H9 (cell line): ENCODE measurements at regions not wholly inside any gene's neighbourhood (a gene's known extent, or its start where the extent isn't known, plus 50 kb on each side); places are given as distances from the start of the nearest gene placed in this dataset.

Experiments used
- DNase-seq: peaks from one replicate; pipeline ENCODE4 v3.0.0-alpha.2; 2017
- H2AFZ ChIP-seq: one replicate; pipeline ENCODE4 v1.6.1; 2013; ENCODE audit warnings: mild to moderate bottlenecking, low read length, control low read depth, moderate library complexity
- H2AK5ac ChIP-seq: 2 replicates; pipeline ENCODE4 v1.6.1; 2013; ENCODE audit warnings: low read length, control low read depth, mixed read lengths; ENCODE audit not compliant: insufficient read length
- H2BK120ac ChIP-seq: one replicate; pipeline ENCODE4 v1.6.1; 2013; ENCODE audit warnings: low read depth, mild to moderate bottlenecking, low read length, control low read depth, inconsistent platforms; ENCODE audit not compliant: poor library complexity, severe bottlenecking
- H2BK12ac ChIP-seq: 2 replicates; pipeline ENCODE4 v1.6.1; 2013; ENCODE audit warnings: low read length, control low read depth, mixed read lengths, low read depth; ENCODE audit not compliant: insufficient read length
- H2BK15ac ChIP-seq: 2 replicates; pipeline ENCODE4 v1.6.1; 2013; ENCODE audit warnings: low read depth, low read length, control low read depth
- H2BK20ac ChIP-seq: one replicate; pipeline ENCODE4 v1.6.1; 2013; ENCODE audit warnings: low read depth, mild to moderate bottlenecking, low read length, control low read depth, inconsistent platforms; ENCODE audit not compliant: poor library complexity, severe bottlenecking
- H2BK5ac ChIP-seq: 2 replicates; pipeline ENCODE4 v1.6.1; 2013; ENCODE audit warnings: low read length, control low read depth, mixed read lengths; ENCODE audit not compliant: insufficient read length
- H3K14ac ChIP-seq: 2 replicates; pipeline ENCODE4 v1.6.1; 2013; ENCODE audit warnings: low read length, control low read depth; ENCODE audit not compliant: insufficient read depth
- H3K18ac ChIP-seq: 2 replicates; pipeline ENCODE4 v1.6.1; 2013; ENCODE audit warnings: low read depth, mild to moderate bottlenecking, mixed read lengths, low read length, control low read depth; ENCODE audit not compliant: insufficient read length
- H3K23ac ChIP-seq: 2 replicates; pipeline ENCODE4 v1.6.1; 2013; ENCODE audit warnings: low read length, control low read depth, mixed read lengths, low read depth; ENCODE audit not compliant: insufficient read length
- H3K23me2 ChIP-seq: 2 replicates; pipeline ENCODE4 v1.6.1; 2013; ENCODE audit warnings: low read depth, mild to moderate bottlenecking, mixed read lengths, low read length, control low read depth; ENCODE audit not compliant: insufficient read length, poor library complexity, severe bottlenecking
- H3K27ac ChIP-seq: 2 replicates; pipeline ENCODE4 v1.5.1; 2013; ENCODE audit warnings: low read length, control low read depth, mixed read lengths, low read depth; ENCODE audit not compliant: insufficient read length
- H3K27me3 ChIP-seq: 2 replicates; pipeline ENCODE4 v1.6.1; 2013; ENCODE audit warnings: low read length, control low read depth, inconsistent platforms; ENCODE audit not compliant: insufficient read depth
- H3K4ac ChIP-seq: 2 replicates; pipeline ENCODE4 v1.6.1; 2013; ENCODE audit warnings: low read depth, mild to moderate bottlenecking, control low read depth, inconsistent platforms, low read length, moderate library complexity
- H3K4me1 ChIP-seq: 2 replicates; pipeline ENCODE4 v1.6.1; 2013; ENCODE audit warnings: low read length, control low read depth, inconsistent platforms; ENCODE audit not compliant: insufficient read depth
- H3K4me2 ChIP-seq: 2 replicates; pipeline ENCODE4 v1.6.1; 2013; ENCODE audit warnings: low read length, control low read depth, mixed read lengths; ENCODE audit not compliant: insufficient read length, insufficient read depth
- H3K56ac ChIP-seq: 2 replicates; pipeline ENCODE4 v1.6.1; 2013; ENCODE audit warnings: low read depth, mild to moderate bottlenecking, mixed read lengths, low read length, control low read depth; ENCODE audit not compliant: insufficient read length
- H3K79me1 ChIP-seq: 2 replicates; pipeline ENCODE4 v1.6.1; 2013; ENCODE audit warnings: low read depth, mild to moderate bottlenecking, moderate library complexity, low read length, control low read depth, inconsistent platforms; ENCODE audit not compliant: insufficient read depth, poor library complexity, severe bottlenecking
- H3K79me2 ChIP-seq: 2 replicates; pipeline ENCODE4 v1.6.1; 2013; ENCODE audit warnings: low read length, control low read depth, inconsistent platforms; ENCODE audit not compliant: insufficient read depth
- H3K9ac ChIP-seq: 2 replicates; pipeline ENCODE4 v1.6.1; 2013; ENCODE audit warnings: low read length, control low read depth, mixed read lengths; ENCODE audit not compliant: insufficient read length; ENCODE audit errors: extremely low read depth
- H3K9me3 ChIP-seq: one replicate; pipeline ENCODE4 v1.6.1; 2013; ENCODE audit warnings: low read depth, low read length, inconsistent platforms; ENCODE audit not compliant: control insufficient read depth
- H3T11ph ChIP-seq: one replicate; pipeline ENCODE4 v1.6.1; 2013; ENCODE audit warnings: mild to moderate bottlenecking, low read length, control low read depth, inconsistent platforms
- H4K20me1 ChIP-seq: one replicate; pipeline ENCODE4 v1.6.1; 2013; ENCODE audit not compliant: control insufficient read depth, insufficient read length, insufficient read depth
- H4K5ac ChIP-seq: 2 replicates; pipeline ENCODE4 v1.6.1; 2013; ENCODE audit warnings: low read depth, mild to moderate bottlenecking, mixed read lengths, low read length, control low read depth; ENCODE audit not compliant: insufficient read length
- H4K8ac ChIP-seq: replicated peaks from 2 replicates; pipeline ENCODE4 v1.6.1; 2013; ENCODE audit warnings: low read length, control low read depth, mixed read lengths, low read depth; ENCODE audit not compliant: insufficient read length
- H4K91ac ChIP-seq: 2 replicates; pipeline ENCODE4 v1.6.1; 2013; ENCODE audit warnings: low read depth, mild to moderate bottlenecking, moderate library complexity, mixed read lengths, low read length, control low read depth; ENCODE audit not compliant: insufficient read length
- H3K27ac Mint-ChIP-seq, 3 experiments: 2 replicates in 2 of 3; 3 replicates in 1 of 3; pipeline ENCODE4 v1.8.0; 2020 to 2021; ENCODE audit warnings: mixed read lengths in 3 of 3, mild to moderate bottlenecking in 1 of 3, moderate library complexity in 1 of 3
- H3K27me3 Mint-ChIP-seq: 2 replicates; pipeline ENCODE4 v1.8.0; 2021; ENCODE audit warnings: low read depth, mild to moderate bottlenecking, moderate library complexity, mixed read lengths
- H3K36me3 Mint-ChIP-seq, 3 experiments: 2 replicates in 2 of 3; 3 replicates in 1 of 3; pipeline ENCODE4 v1.8.0; 2020 to 2021; ENCODE audit warnings: low read depth in 3 of 3, mixed read lengths in 3 of 3; ENCODE audit not compliant: insufficient read depth in 1 of 3
- H3K4me1 Mint-ChIP-seq, 2 experiments: 2 replicates each; pipeline ENCODE4 v1.8.0; 2020; ENCODE audit warnings: mixed read lengths in 2 of 2
- H3K4me3 Mint-ChIP-seq, 2 experiments: 2 replicates in 1 of 2; 3 replicates in 1 of 2; pipeline ENCODE4 v1.8.0; 2020 to 2021; ENCODE audit warnings: mild to moderate bottlenecking in 2 of 2, mixed read lengths in 2 of 2, moderate library complexity in 1 of 2
- H3K9me3 Mint-ChIP-seq, 2 experiments: 2 replicates in 1 of 2; 3 replicates in 1 of 2; pipeline ENCODE4 v1.8.0; 2020; ENCODE audit warnings: mild to moderate bottlenecking in 2 of 2, mixed read lengths in 2 of 2, moderate library complexity in 1 of 2
- CTCF ChIP-seq: fragments of 200-600 bp; sonication (generic); conservative IDR thresholded peaks from 3 replicates; pipeline ENCODE4 v1.8.0; 2021; ENCODE audit warnings: antibody characterized with exemption, mild to moderate bottlenecking
- WGBS: extraction: QIAGEN DNeasy Blood & Tissue Kit; methylation state at CpG from one replicate; pipeline ENCODE4 v1.1.7; 2013; ENCODE audit warnings: missing lambda C conversion rate, low lambda C conversion rate, mixed read lengths; ENCODE audit not compliant: insufficient read length; ENCODE audit errors: extremely low coverage; 5-methylcytosine and 5-hydroxymethylcytosine counted together

- H3K4me2 ChIP-seq = no peak overlapping the region
- H3K27ac Mint-ChIP-seq = no peak overlapping the region
- no peak for DNase-seq
These were observed 160.9 kb upstream of the COL3A1 start for GRCh38 chr2:188813315-188813714.

More at GRCh38 chr2:188813315-188813714, 160.9 kb upstream of the COL3A1 start:
- H2BK20ac ChIP-seq = no peak overlapping the region
- H4K91ac ChIP-seq = no peak overlapping the region
- Mint-ChIP-seq H3K4me3 (no peak overlapping the region), H3K9me3 (no peaks in the 10 kb centered on the region), H3K36me3 (no peaks in the 10 kb centered on the region), H3K27me3 (no peaks in the 10 kb centered on the region), H3K4me1 (no peaks in the 10 kb centered on the region)
- H2BK12ac ChIP-seq = no peak overlapping the region
- H4K8ac ChIP-seq = no peak overlapping the region
- no peaks in the 10 kb centered on the region for H3K79me2 ChIP-seq
- H3K9ac ChIP-seq = no peak overlapping the region
- H2AFZ ChIP-seq = no peak overlapping the region
- no peaks in the 10 kb centered on the region for H3K9me3 ChIP-seq
- H3K4me1 ChIP-seq = no peaks in the 10 kb centered on the region
- H2BK120ac ChIP-seq = no peak overlapping the region
- H3K56ac ChIP-seq = no peak overlapping the region
- H4K20me1 ChIP-seq = no peaks in the 10 kb centered on the region
- no peak overlapping the region for H3T11ph ChIP-seq
- no peaks in the 10 kb centered on the region for H3K79me1 ChIP-seq
- no peak overlapping the region for H3K14ac ChIP-seq
- TF ChIP-seq CTCF = no peak
- H3K4ac ChIP-seq = no peak overlapping the region
- H2BK15ac ChIP-seq = no peak overlapping the region
- no CpG with 5 or more reads among the region's 3 CpGs for WGBS
- H3K23ac ChIP-seq = no peak overlapping the region
- H2BK5ac ChIP-seq = no peak overlapping the region
- H4K5ac ChIP-seq = no peak overlapping the region
- H3K18ac ChIP-seq = no peak overlapping the region
- no peaks in the 10 kb centered on the region for H3K27me3 ChIP-seq
- no peak overlapping the region for H3K27ac ChIP-seq
- no peaks in the 10 kb centered on the region for H3K23me2 ChIP-seq
- no peak overlapping the region for H2AK5ac ChIP-seq
